SK-N-SH treated with all-trans-retinoic acid at 6 μM for 48 hours (cell line): ENCODE measurements at regions not wholly inside any gene's neighbourhood (a gene's known extent, or its start where the extent isn't known, plus 50 kb on each side); places are given as distances from the start of the nearest gene placed in this dataset.

Source experiments
- ATAC-seq: fragments of 200-7000 bp; cut with Tn5 transposase; 3 replicates; pipeline ENCODE4 v1.9.1; 2020; ENCODE audit warnings: mild to moderate bottlenecking, moderate library complexity
- ARNTL ChIP-seq: fragments of 450-650 bp; formaldehyde crosslinking; IDR thresholded peaks from 2 replicates; pipeline ENCODE4 v1.5.0; 2020; ENCODE audit warnings: low read depth, mild to moderate bottlenecking, moderate library complexity, borderline replicate concordance
- BACH2 ChIP-seq: fragments of 250-450 bp; sonication (Bioruptor Pico); IDR thresholded peaks from 2 replicates; pipeline ENCODE4 v1.9.0; 2021; ENCODE audit warnings: mild to moderate bottlenecking, borderline replicate concordance
- CREB5 ChIP-seq: fragments of 250-450 bp; sonication (Bioruptor Pico); IDR thresholded peaks from 2 replicates; pipeline ENCODE4 v1.5.1; 2020; ENCODE audit warnings: low read depth, mild to moderate bottlenecking, moderate library complexity
- CSDC2 ChIP-seq: fragments of 250-450 bp; sonication (Bioruptor Pico); IDR thresholded peaks from 2 replicates; pipeline ENCODE4 v1.5.0; 2020; ENCODE audit warnings: mild to moderate bottlenecking, moderate library complexity
- CSRNP3 ChIP-seq: fragments of 250-450 bp; sonication (Bioruptor Pico); IDR thresholded peaks from 2 replicates; pipeline ENCODE4 v1.5.1; 2021; ENCODE audit warnings: mild to moderate bottlenecking, moderate library complexity
- ESRRG ChIP-seq: fragments of 250-450 bp; sonication (Bioruptor Pico); IDR thresholded peaks from 2 replicates; pipeline ENCODE4 v1.6.1; 2021; ENCODE audit warnings: mild to moderate bottlenecking
- GLIS3 ChIP-seq: fragments of 250-450 bp; sonication (Bioruptor Pico); IDR thresholded peaks from 2 replicates; pipeline ENCODE4 v1.5.0; 2020; ENCODE audit warnings: mild to moderate bottlenecking, moderate library complexity
- ISL1 ChIP-seq: fragments of 250-450 bp; sonication (Bioruptor Pico); IDR thresholded peaks from 2 replicates; pipeline ENCODE4 v2.1.2; 2022; ENCODE audit warnings: mild to moderate bottlenecking, moderate library complexity
- OSR1 ChIP-seq: fragments of 250-450 bp; sonication (Bioruptor Pico); IDR thresholded peaks from 2 replicates; pipeline ENCODE4 v1.8.0; 2022; ENCODE audit warnings: moderate library complexity, mild to moderate bottlenecking, inconsistent platforms
- PPARA ChIP-seq: fragments of 250-450 bp; sonication (Bioruptor Pico); IDR thresholded peaks from 2 replicates; pipeline ENCODE4 v1.5.0; 2020; ENCODE audit warnings: mild to moderate bottlenecking, borderline replicate concordance
- RARB ChIP-seq: fragments of 250-450 bp; sonication (Bioruptor Pico); IDR thresholded peaks from 2 replicates; pipeline ENCODE4 v1.8.0; 2021; ENCODE audit warnings: mild to moderate bottlenecking, moderate library complexity
- SNAI2 ChIP-seq: fragments of 250-450 bp; sonication (Bioruptor Pico); IDR thresholded peaks from 2 replicates; pipeline ENCODE4 v1.5.0; 2020; ENCODE audit warnings: mild to moderate bottlenecking, moderate library complexity
- TCF4 ChIP-seq: fragments of 250-450 bp; sonication (Bioruptor Pico); IDR thresholded peaks from 2 replicates; pipeline ENCODE4 v1.8.0; 2021; ENCODE audit warnings: mild to moderate bottlenecking, moderate library complexity, borderline replicate concordance
- TOX ChIP-seq: fragments of 250-450 bp; sonication (Bioruptor Pico); IDR thresholded peaks from 2 replicates; pipeline ENCODE4 v1.8.0; 2021; ENCODE audit warnings: mild to moderate bottlenecking, moderate library complexity, borderline replicate concordance
- TSHZ2 ChIP-seq: fragments of 250-450 bp; sonication (Bioruptor Pico); IDR thresholded peaks from 2 replicates; pipeline ENCODE4 v1.5.0; 2020; ENCODE audit warnings: mild to moderate bottlenecking, moderate library complexity
- ZC3H10 ChIP-seq: fragments of 250-450 bp; sonication (Bioruptor Pico); IDR thresholded peaks from 2 replicates; pipeline ENCODE4 v1.5.1; 2021; ENCODE audit warnings: mild to moderate bottlenecking, moderate library complexity
- ZFP3 ChIP-seq: fragments of 250-450 bp; sonication (Bioruptor Pico); IDR thresholded peaks from 2 replicates; pipeline ENCODE4 v1.5.0; 2020; ENCODE audit warnings: mild to moderate bottlenecking, moderate library complexity
- ZFP30 ChIP-seq: fragments of 450-650 bp; formaldehyde crosslinking; IDR thresholded peaks from 2 replicates; pipeline ENCODE4 v1.5.0; 2022; ENCODE audit warnings: mild to moderate bottlenecking, moderate library complexity
- ZNF70 ChIP-seq: fragments of 450-650 bp; formaldehyde crosslinking; IDR thresholded peaks from 2 replicates; pipeline ENCODE4 v1.5.0; 2020; ENCODE audit warnings: mild to moderate bottlenecking, moderate library complexity
- ZNF8 ChIP-seq: fragments of 450-650 bp; formaldehyde crosslinking; IDR thresholded peaks from 2 replicates; pipeline ENCODE4 v1.5.0; 2020; ENCODE audit warnings: mild to moderate bottlenecking, moderate library complexity
- TF ChIP-seq, protein P1 (sequence below): fragments of 250-450 bp; sonication (Bioruptor Pico); IDR thresholded peaks from 2 replicates; pipeline ENCODE4 v1.8.0; 2020; ENCODE audit warnings: mild to moderate bottlenecking, moderate library complexity, borderline replicate concordance

DNA sequence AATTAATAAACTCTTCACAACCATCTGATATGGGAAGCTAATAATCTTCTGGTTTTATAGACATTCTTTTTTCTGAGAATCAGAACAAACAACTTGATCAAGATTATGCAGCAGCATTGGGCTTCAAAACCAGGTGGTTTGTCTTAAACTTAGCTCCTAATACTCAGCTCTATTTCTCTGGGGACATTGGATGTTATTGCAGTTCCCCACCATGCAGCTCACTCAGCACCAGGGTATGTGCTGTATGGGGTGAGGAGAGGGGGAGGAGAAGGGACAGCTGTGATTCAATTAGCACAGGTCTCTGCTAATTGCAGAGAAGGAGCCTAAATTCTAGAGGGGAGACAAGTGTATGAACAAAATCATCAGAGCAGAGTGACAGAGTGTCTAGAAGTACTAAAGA, 210.7 kb upstream of the TNC start:
- TF ChIP-seq CREB5 (CRISPR knock-in tag): no peak
- TF ChIP-seq PPARA: no peak
- TF ChIP-seq OSR1 (CRISPR knock-in tag): no peak
- TF ChIP-seq, protein P1, sequence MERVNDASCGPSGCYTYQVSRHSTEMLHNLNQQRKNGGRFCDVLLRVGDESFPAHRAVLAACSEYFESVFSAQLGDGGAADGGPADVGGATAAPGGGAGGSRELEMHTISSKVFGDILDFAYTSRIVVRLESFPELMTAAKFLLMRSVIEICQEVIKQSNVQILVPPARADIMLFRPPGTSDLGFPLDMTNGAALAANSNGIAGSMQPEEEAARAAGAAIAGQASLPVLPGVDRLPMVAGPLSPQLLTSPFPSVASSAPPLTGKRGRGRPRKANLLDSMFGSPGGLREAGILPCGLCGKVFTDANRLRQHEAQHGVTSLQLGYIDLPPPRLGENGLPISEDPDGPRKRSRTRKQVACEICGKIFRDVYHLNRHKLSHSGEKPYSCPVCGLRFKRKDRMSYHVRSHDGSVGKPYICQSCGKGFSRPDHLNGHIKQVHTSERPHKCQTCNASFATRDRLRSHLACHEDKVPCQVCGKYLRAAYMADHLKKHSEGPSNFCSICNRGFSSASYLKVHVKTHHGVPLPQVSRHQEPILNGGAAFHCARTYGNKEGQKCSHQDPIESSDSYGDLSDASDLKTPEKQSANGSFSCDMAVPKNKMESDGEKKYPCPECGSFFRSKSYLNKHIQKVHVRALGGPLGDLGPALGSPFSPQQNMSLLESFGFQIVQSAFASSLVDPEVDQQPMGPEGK (CRISPR knock-in tag): no peak
- ATAC-seq: no peak

- ATAC-seq: no peak
- TF ChIP-seq ZFP3 (CRISPR knock-in tag) (no peak), CSDC2 (CRISPR knock-in tag) (no peak), ZNF70 (CRISPR knock-in tag) (no peak), SNAI2 (CRISPR knock-in tag) (no peak), ZNF8 (CRISPR knock-in tag) (no peak), ZFP30 (CRISPR knock-in tag) (no peak), PPARA (no peak), CREB5 (CRISPR knock-in tag) (no peak), RARB (no peak), ESRRG (CRISPR knock-in tag) (no peak), TCF4 (CRISPR knock-in tag) (no peak), CSRNP3 (CRISPR knock-in tag) (no peak), OSR1 (CRISPR knock-in tag) (no peak), TSHZ2 (no peak), ARNTL (CRISPR knock-in tag) (no peak), GLIS3 (no peak)
- TF ChIP-seq, all 23 proteins: peak for 0
These were observed 215.5 kb upstream of the TNC start for GRCh38 chr9:115333277-115334070.

DNA sequence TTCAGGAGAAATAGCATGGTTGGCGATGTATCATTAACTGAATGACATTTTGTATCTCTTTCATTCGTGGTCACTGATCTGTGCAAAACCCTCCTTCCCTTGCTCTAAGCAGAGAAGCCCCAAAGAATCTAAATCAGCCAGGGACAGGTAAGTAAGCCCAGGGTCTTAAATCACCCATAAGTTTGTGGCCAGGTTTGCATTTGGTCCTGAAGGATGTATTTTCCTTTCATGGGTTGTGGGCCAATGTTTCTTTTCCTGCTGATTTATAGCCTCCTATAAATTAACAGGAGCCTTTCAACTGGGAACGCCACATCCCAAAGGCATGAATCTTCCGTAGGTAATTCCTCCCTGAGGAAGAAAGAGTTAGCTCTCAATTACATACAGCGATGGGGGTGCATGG, 217.5 kb upstream of the TNC start:
- no peak for ATAC-seq
- TF ChIP-seq CSDC2 (CRISPR knock-in tag): no peak
- TF ChIP-seq ZNF8 (CRISPR knock-in tag): no peak
- no peak for TF ChIP-seq PPARA
- TF ChIP-seq ZFP30 (CRISPR knock-in tag): no peak
- no peak for TF ChIP-seq ZNF70 (CRISPR knock-in tag)
- TF ChIP-seq OSR1 (CRISPR knock-in tag): no peak
- no peak for TF ChIP-seq TCF4 (CRISPR knock-in tag)
- TF ChIP-seq ZFP3 (CRISPR knock-in tag): no peak
- TF ChIP-seq TOX (CRISPR knock-in tag): no peak
- no peak for TF ChIP-seq BACH2
- TF ChIP-seq GLIS3: no peak

DNA sequence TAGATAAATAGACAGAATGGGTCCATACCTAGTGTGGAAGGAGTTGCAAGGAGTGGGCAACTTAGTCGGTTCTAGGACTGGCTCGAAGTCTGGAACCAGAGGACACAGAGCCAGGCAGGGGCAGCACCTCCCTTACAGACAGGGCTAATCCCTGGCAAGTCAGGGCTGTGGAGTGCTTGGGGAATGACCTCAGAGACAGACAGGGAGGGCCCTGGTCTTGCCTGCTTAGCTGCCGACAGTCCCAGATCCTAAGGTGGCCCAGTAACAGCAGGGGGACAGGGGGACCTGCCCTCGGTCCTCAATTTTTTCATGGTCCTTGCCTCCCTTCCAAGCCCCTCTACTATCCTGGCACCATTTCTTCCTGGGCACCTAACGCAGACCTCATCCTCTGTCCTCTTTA, 222.4 kb upstream of the TNC start:
- no peak for TF ChIP-seq BACH2
- no peak for TF ChIP-seq RARB
- no peak for TF ChIP-seq ZC3H10 (CRISPR knock-in tag)
- TF ChIP-seq ARNTL (CRISPR knock-in tag): no peak
- no peak for TF ChIP-seq TCF4 (CRISPR knock-in tag)
- no peak for TF ChIP-seq CSRNP3 (CRISPR knock-in tag)
- TF ChIP-seq TOX (CRISPR knock-in tag): no peak
- no peak for TF ChIP-seq ISL1 (CRISPR knock-in tag)

More for the DNA sequence above, 222.4 kb upstream of the TNC start:
- ATAC-seq: no peak
